Activated CD8-positive, alpha-beta memory T cell treated with anti-CD3 and anti-CD28 coated beads, Interleukin-2, amount 10 ng/mL, durations not matched to agents 7 days and 5 days (primary cell): ENCODE measurements at regions not wholly inside any gene's neighbourhood (a gene's known extent, or its start where the extent isn't known, plus 50 kb on each side); places are given as distances from the start of the nearest gene placed in this dataset.

Source experiments
- ATAC-seq: fragments of 150-1000 bp; cut with Tn5 transposase; one replicate; pipeline ENCODE4 v1.10.0; 2021; ENCODE audit warnings: moderate library complexity
- CTCF ChIA-PET: fragments of 350-600 bp; sonication (Branson Sonifier 250); formaldehyde crosslinking; loops from one replicate; lab custom pipeline; 2021; ENCODE audit warnings: antibody characterized with exemption; lab: Charles Lee
- DNase-seq: peaks from one replicate; pipeline ENCODE4 v3.0.0-alpha.2; 2020
- H3K27ac Mint-ChIP-seq: one replicate; pipeline ENCODE4 v1.8.0; 2021; ENCODE audit warnings: mild to moderate bottlenecking, mixed read lengths
- H3K27me3 Mint-ChIP-seq: one replicate; pipeline ENCODE4 v1.8.0; 2021; ENCODE audit warnings: mixed read lengths
- H3K36me3 Mint-ChIP-seq: one replicate; pipeline ENCODE4 v1.8.0; 2021; ENCODE audit warnings: mild to moderate bottlenecking, mixed read lengths
- H3K4me1 Mint-ChIP-seq: one replicate; pipeline ENCODE4 v1.8.0; 2021; ENCODE audit warnings: mixed read lengths
- H3K4me3 Mint-ChIP-seq: one replicate; pipeline ENCODE4 v1.8.0; 2021; ENCODE audit warnings: mild to moderate bottlenecking, moderate library complexity, mixed read lengths
- H3K9me3 Mint-ChIP-seq: one replicate; pipeline ENCODE4 v1.8.0; 2022; ENCODE audit warnings: low read depth, mixed read lengths

GRCh38 chr3:66803721-66804695 is 194.1 kb upstream of the KBTBD8 start:
- Mint-ChIP-seq H3K27me3 (no peaks in the 10 kb centered on the region), H3K4me3 (no peak overlapping the region)
- DNase-seq = no peak

GRCh38 chr3:66808891-66809594 is 189.1 kb upstream of the KBTBD8 start:
- Mint-ChIP-seq H3K27me3 (no peaks in the 10 kb centered on the region), H3K27ac (no peak overlapping the region), H3K4me3 (no peak overlapping the region), H3K4me1 (peaks cover 4% of the 10 kb centered on the region), H3K9me3 (no peaks in the 10 kb centered on the region), H3K36me3 (no peaks in the 10 kb centered on the region)
- DNase-seq (no peak), ATAC-seq (no peak)
- CTCF ChIA-PET = interaction anchor here (1.1 to 1.2 kb wide), 2 partner anchors 555 kb away, joined by 3 to 5 read pairs; no protein-coding TSS in a partner anchor

More at GRCh38 chr3:66803721-66804695, 194.1 kb upstream of the KBTBD8 start:
- CTCF ChIA-PET = interaction anchor here (1.0 to 1.7 kb wide), 5 partner anchors 18 to 550 kb away, joined by 3 to 4 read pairs (median 3); no protein-coding TSS in a partner anchor
- Mint-ChIP-seq H3K9me3 (no peaks in the 10 kb centered on the region), H3K4me1 (peaks cover 9% of the 10 kb centered on the region), H3K27ac (no peak overlapping the region), H3K36me3 (no peaks in the 10 kb centered on the region)
- no peak for ATAC-seq

- H3K36me3 Mint-ChIP-seq = no peaks in the 10 kb centered on the region
- CTCF ChIA-PET = interaction anchor here (1.2 kb wide), 1 partner anchor 555 kb away, joined by 5 read pairs; no protein-coding TSS in a partner anchor
- ATAC-seq (no peak), DNase-seq (no peak)
- no peaks in the 10 kb centered on the region for H3K27me3 Mint-ChIP-seq
- H3K4me1 Mint-ChIP-seq = no peaks in the 10 kb centered on the region
- H3K27ac Mint-ChIP-seq = no peak overlapping the region
- H3K9me3 Mint-ChIP-seq = no peaks in the 10 kb centered on the region
- no peak overlapping the region for H3K4me3 Mint-ChIP-seq
Observed at GRCh38 chr3:66809595-66809958, 188.5 kb upstream of the KBTBD8 start.

GRCh38 chr3:66812136-66812535 is 186.0 kb upstream of the KBTBD8 start:
- Mint-ChIP-seq H3K9me3 (no peaks in the 10 kb centered on the region), H3K27me3 (peaks cover 2% of the 10 kb centered on the region), H3K27ac (no peak overlapping the region), H3K4me1 (no peaks in the 10 kb centered on the region), H3K36me3 (no peaks in the 10 kb centered on the region), H3K4me3 (no peak overlapping the region)
- no peak for ATAC-seq
- DNase-seq = no peak
- CTCF ChIA-PET = no interaction called here

- ATAC-seq (no peak), DNase-seq (no peak)
- no peak overlapping the region for H3K4me3 Mint-ChIP-seq
- H3K36me3 Mint-ChIP-seq = no peaks in the 10 kb centered on the region
- H3K27ac Mint-ChIP-seq = no peak overlapping the region
- CTCF ChIA-PET = no interaction called here
- H3K27me3 Mint-ChIP-seq = peaks cover 7% of the 10 kb centered on the region
- H3K4me1 Mint-ChIP-seq = no peaks in the 10 kb centered on the region
- H3K9me3 Mint-ChIP-seq = no peaks in the 10 kb centered on the region
Observed at GRCh38 chr3:66812741-66813140, 185.4 kb upstream of the KBTBD8 start.

GRCh38 chr3:66816090-66816761 is 181.9 kb upstream of the KBTBD8 start:
- CTCF ChIA-PET = interaction anchor here (0.7 to 2.6 kb wide), 10 partner anchors 11 to 567 kb away, joined by 3 to 13 read pairs (median 4); no protein-coding TSS in a partner anchor
- DNase-seq (no peak), ATAC-seq (peak; percentile 65)
- no peaks in the 10 kb centered on the region for H3K36me3 Mint-ChIP-seq
- no peaks in the 10 kb centered on the region for H3K4me1 Mint-ChIP-seq
- no peak overlapping the region for H3K4me3 Mint-ChIP-seq
- H3K27me3 Mint-ChIP-seq = peaks cover 14% of the 10 kb centered on the region
- H3K9me3 Mint-ChIP-seq = no peaks in the 10 kb centered on the region
- no peak overlapping the region for H3K27ac Mint-ChIP-seq

- Mint-ChIP-seq H3K27me3 (peaks cover 18% of the 10 kb centered on the region), H3K4me3 (no peak overlapping the region), H3K36me3 (no peaks in the 10 kb centered on the region), H3K9me3 (no peaks in the 10 kb centered on the region), H3K27ac (no peak overlapping the region), H3K4me1 (no peaks in the 10 kb centered on the region)
- CTCF ChIA-PET = interaction anchor here (2.1 to 3.4 kb wide), 3 partner anchors 410 to 564 kb away, joined by 7 to 20 read pairs (median 10); no protein-coding TSS in a partner anchor
- DNase-seq (no peak), ATAC-seq (no peak)
Observed at GRCh38 chr3:66817951-66818557, 180.1 kb upstream of the KBTBD8 start.

GRCh38 chr3:66819993-66820501 is 178.1 kb upstream of the KBTBD8 start:
- Mint-ChIP-seq H3K27me3 (peaks cover 18% of the 10 kb centered on the region), H3K9me3 (no peaks in the 10 kb centered on the region), H3K4me3 (no peak overlapping the region), H3K36me3 (no peaks in the 10 kb centered on the region), H3K4me1 (no peaks in the 10 kb centered on the region), H3K27ac (no peak overlapping the region)
- no peak for ATAC-seq
- DNase-seq = no peak
- CTCF ChIA-PET = interaction anchor here (0.8 to 3.4 kb wide), 3 partner anchors 412 to 566 kb away, joined by 3 to 20 read pairs (median 7); no protein-coding TSS in a partner anchor

GRCh38 chr3:66822186-66823008 is 175.7 kb upstream of the KBTBD8 start:
- H3K4me1 Mint-ChIP-seq = no peaks in the 10 kb centered on the region
- CTCF ChIA-PET = interaction anchor here (0.7 to 2.7 kb wide), 30 partner anchors 9 to 583 kb away, joined by 3 to 26 read pairs (median 4); no protein-coding TSS in a partner anchor
- ATAC-seq = peak; percentile 70
- no peak overlapping the region for H3K4me3 Mint-ChIP-seq
- no peaks in the 10 kb centered on the region for H3K9me3 Mint-ChIP-seq
- H3K27ac Mint-ChIP-seq = no peak overlapping the region
- DNase-seq = peak; percentile 74
- H3K27me3 Mint-ChIP-seq = peaks cover 14% of the 10 kb centered on the region
- H3K36me3 Mint-ChIP-seq = no peaks in the 10 kb centered on the region

GRCh38 chr3:66823009-66823397 is 175.1 kb upstream of the KBTBD8 start:
- H3K27me3 Mint-ChIP-seq = peaks cover 10% of the 10 kb centered on the region
- H3K27ac Mint-ChIP-seq = no peak overlapping the region
- DNase-seq = no peak
- CTCF ChIA-PET = interaction anchor here (0.7 to 2.7 kb wide), 13 partner anchors 18 to 583 kb away, joined by 3 to 26 read pairs (median 5); no protein-coding TSS in a partner anchor
- no peaks in the 10 kb centered on the region for H3K36me3 Mint-ChIP-seq
- no peak for ATAC-seq
- H3K4me3 Mint-ChIP-seq = no peak overlapping the region
- no peaks in the 10 kb centered on the region for H3K9me3 Mint-ChIP-seq
- no peaks in the 10 kb centered on the region for H3K4me1 Mint-ChIP-seq

- Mint-ChIP-seq H3K27ac (no peak overlapping the region), H3K9me3 (no peaks in the 10 kb centered on the region), H3K36me3 (no peaks in the 10 kb centered on the region), H3K27me3 (peaks cover 10% of the 10 kb centered on the region), H3K4me1 (no peaks in the 10 kb centered on the region), H3K4me3 (no peak overlapping the region)
- CTCF ChIA-PET = interaction anchor here (2.2 to 2.7 kb wide), 2 partner anchors 545 to 570 kb away, joined by 24 to 26 read pairs; no protein-coding TSS in a partner anchor
- DNase-seq (no peak), ATAC-seq (no peak)
Observed at GRCh38 chr3:66823532-66823931, 174.6 kb upstream of the KBTBD8 start.
